SU-DHL-6 (cell line): ENCODE measurements at regions not wholly inside any gene's neighbourhood (a gene's known extent, or its start where the extent isn't known, plus 50 kb on each side); places are given as distances from the start of the nearest gene placed in this dataset.
"Not testable (repeated sequence)": the region's sequence is repeated elsewhere in the genome, so short reads cannot be mapped to it uniquely, and the experiment has no call there.

ENCODE experiments used
- EZH2phosphoT487 ChIP-seq: fragments of 200-600 bp; sonication (generic), shearing (Covaris generic); conservative IDR thresholded peaks from 2 replicates; pipeline ENCODE4 v1.6.1; 2018; ENCODE audit warnings: mild to moderate bottlenecking, antibody characterized with exemption, low read length, moderate library complexity, mixed read lengths
- TF ChIP-seq, protein P1 (sequence below): fragments of 200-600 bp; sonication (generic); IDR thresholded peaks from one replicate; pipeline ENCODE4 v1.5.1; 2017; ENCODE audit warnings: antibody characterized with exemption, mild to moderate bottlenecking, low read length, moderate library complexity; ENCODE audit not compliant: insufficient read depth, poor library complexity, severe bottlenecking

- TF ChIP-seq, protein P1, sequence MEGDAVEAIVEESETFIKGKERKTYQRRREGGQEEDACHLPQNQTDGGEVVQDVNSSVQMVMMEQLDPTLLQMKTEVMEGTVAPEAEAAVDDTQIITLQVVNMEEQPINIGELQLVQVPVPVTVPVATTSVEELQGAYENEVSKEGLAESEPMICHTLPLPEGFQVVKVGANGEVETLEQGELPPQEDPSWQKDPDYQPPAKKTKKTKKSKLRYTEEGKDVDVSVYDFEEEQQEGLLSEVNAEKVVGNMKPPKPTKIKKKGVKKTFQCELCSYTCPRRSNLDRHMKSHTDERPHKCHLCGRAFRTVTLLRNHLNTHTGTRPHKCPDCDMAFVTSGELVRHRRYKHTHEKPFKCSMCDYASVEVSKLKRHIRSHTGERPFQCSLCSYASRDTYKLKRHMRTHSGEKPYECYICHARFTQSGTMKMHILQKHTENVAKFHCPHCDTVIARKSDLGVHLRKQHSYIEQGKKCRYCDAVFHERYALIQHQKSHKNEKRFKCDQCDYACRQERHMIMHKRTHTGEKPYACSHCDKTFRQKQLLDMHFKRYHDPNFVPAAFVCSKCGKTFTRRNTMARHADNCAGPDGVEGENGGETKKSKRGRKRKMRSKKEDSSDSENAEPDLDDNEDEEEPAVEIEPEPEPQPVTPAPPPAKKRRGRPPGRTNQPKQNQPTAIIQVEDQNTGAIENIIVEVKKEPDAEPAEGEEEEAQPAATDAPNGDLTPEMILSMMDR = not testable (repeated sequence)
- not testable (repeated sequence) for TF ChIP-seq EZH2phosphoT487
Measured at GRCh38 chr12:9512695-9513094, 95.0 kb downstream of the KLRB1 start.
